ENCODE measurements at regions not wholly inside any gene's neighbourhood (a gene's known extent, or its start where the extent isn't known, plus 50 kb on each side); places are given as distances from the start of the nearest gene placed in this dataset.

GRCh38 chr20:48571949-48572847 lies 255.6 kb downstream of the PREX1 start:
- peaks cover 2% of the 10 kb centered on the region for H3K27me3 Mint-ChIP-seq
- no peaks in the 10 kb centered on the region for H3K4me1 Mint-ChIP-seq (ENCODE audit: low read depth)
- no peaks in the 10 kb centered on the region for H3K9me3 Mint-ChIP-seq
- no peaks in the 10 kb centered on the region for H3K36me3 Mint-ChIP-seq (ENCODE audit: low read depth)
- no peak overlapping the region for H3K27ac Mint-ChIP-seq
- H3K4me3 Mint-ChIP-seq, result no peak overlapping the region

DNA sequence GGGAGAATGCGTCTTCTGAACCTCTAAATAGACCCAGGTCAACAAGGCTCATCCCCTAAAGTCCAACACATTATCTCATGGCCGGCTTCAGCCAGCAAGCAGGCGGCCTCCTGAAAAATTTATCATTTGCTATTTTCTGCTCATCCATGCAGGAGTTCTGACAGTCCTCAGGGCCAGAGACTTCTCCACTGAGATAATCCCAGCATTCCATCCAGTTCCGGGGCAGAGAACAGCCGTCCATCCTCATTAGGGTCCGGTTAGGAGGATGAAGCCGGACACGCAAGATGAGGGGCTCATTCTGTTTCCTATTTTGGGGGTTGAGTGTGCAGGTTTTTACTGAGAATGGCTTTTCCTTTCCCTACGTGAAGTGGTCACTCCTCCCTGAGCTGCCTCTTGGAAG lies 258.1 kb downstream of the PREX1 start:
- peaks cover 2% of the 10 kb centered on the region for H3K27me3 Mint-ChIP-seq
- H3K9me3 Mint-ChIP-seq, result no peaks in the 10 kb centered on the region
- no peak overlapping the region for H3K4me3 Mint-ChIP-seq
- H3K27ac Mint-ChIP-seq, result no peak overlapping the region
- no peaks in the 10 kb centered on the region for H3K36me3 Mint-ChIP-seq (ENCODE audit: low read depth)
- H3K4me1 Mint-ChIP-seq (ENCODE audit: low read depth), result no peaks in the 10 kb centered on the region

DNA sequence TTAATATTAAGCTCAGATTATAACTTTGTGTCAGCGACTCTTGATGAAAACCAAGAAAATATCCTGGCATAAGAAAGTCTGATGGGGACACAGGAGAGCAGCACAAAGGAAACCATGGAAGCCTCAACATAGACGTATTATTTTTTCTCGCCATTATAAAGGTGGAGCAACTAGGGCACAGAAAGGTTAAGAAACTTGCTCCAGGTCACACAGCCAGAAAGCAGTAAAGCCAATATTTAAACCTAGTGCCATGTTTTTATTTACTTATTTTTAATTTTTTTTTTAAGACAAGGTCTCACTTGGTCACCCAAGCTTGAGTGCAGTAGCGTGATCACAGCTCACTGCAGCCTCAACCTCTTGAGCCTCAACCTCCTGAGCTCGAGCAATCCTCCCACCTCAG lies 259.3 kb downstream of the PREX1 start:
- H3K4me3 Mint-ChIP-seq, result no peak overlapping the region
- no peaks in the 10 kb centered on the region for H3K9me3 Mint-ChIP-seq
- H3K4me1 Mint-ChIP-seq (ENCODE audit: low read depth), result no peaks in the 10 kb centered on the region
- H3K27me3 Mint-ChIP-seq, result peaks cover 2% of the 10 kb centered on the region
- no peak overlapping the region for H3K27ac Mint-ChIP-seq
- no peaks in the 10 kb centered on the region for H3K36me3 Mint-ChIP-seq (ENCODE audit: low read depth)

- Mint-ChIP-seq H3K4me3 (no peak overlapping the region), H3K36me3 (ENCODE audit: low read depth) (no peaks in the 10 kb centered on the region), H3K9me3 (no peaks in the 10 kb centered on the region), H3K27ac (no peak overlapping the region), H3K4me1 (ENCODE audit: low read depth) (no peaks in the 10 kb centered on the region), H3K27me3 (peaks cover 2% of the 10 kb centered on the region)
Observed at GRCh38 chr20:48567145-48567544, 260.7 kb downstream of the PREX1 start.

- Mint-ChIP-seq H3K4me3 (no peak overlapping the region), H3K27me3 (peaks cover 2% of the 10 kb centered on the region), H3K4me1 (ENCODE audit: low read depth) (no peaks in the 10 kb centered on the region), H3K36me3 (ENCODE audit: low read depth) (no peaks in the 10 kb centered on the region), H3K27ac (no peak overlapping the region), H3K9me3 (no peaks in the 10 kb centered on the region)
Observed at GRCh38 chr20:48564982-48565539, 262.7 kb downstream of the PREX1 start.

DNA sequence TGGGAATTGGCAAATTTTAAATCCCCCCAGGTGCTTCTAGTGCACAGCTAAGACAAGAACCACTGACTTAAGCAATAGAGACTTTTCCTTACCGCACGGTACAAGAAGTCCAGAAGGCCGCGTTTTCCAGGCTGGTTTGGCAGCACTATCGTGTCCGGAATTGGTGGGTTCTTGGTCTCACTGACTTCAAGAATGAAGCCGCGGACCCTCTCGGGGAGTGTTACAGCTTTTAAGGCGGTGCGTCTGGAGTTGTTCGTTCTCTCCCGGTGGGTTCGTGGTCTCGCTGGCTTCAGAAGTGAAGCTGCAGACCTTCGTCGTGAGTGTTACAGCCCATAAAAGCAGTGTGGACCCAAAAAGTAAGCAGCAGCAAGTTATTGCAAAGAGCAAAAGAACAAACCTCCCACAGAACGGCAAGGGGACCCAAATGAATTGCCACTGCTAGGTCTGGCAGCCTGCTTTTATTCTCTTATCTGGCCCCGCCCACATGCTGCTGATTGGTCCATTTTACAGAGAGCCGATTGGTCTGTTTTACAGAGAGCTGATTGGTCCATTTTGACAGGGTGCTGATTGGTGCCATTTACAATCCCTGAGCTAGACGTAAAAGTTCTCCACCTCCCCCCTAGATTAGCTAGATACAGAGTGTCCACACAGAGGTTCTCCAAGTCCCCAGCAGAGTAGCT lies 264.5 kb downstream of the PREX1 start:
- H3K36me3 Mint-ChIP-seq (ENCODE audit: low read depth), result no peaks in the 10 kb centered on the region
- no peak overlapping the region for H3K27ac Mint-ChIP-seq
- H3K27me3 Mint-ChIP-seq, result peaks cover 2% of the 10 kb centered on the region
- no peaks in the 10 kb centered on the region for H3K4me1 Mint-ChIP-seq (ENCODE audit: low read depth)
- H3K9me3 Mint-ChIP-seq, result no peaks in the 10 kb centered on the region
- no peak overlapping the region for H3K4me3 Mint-ChIP-seq

DNA sequence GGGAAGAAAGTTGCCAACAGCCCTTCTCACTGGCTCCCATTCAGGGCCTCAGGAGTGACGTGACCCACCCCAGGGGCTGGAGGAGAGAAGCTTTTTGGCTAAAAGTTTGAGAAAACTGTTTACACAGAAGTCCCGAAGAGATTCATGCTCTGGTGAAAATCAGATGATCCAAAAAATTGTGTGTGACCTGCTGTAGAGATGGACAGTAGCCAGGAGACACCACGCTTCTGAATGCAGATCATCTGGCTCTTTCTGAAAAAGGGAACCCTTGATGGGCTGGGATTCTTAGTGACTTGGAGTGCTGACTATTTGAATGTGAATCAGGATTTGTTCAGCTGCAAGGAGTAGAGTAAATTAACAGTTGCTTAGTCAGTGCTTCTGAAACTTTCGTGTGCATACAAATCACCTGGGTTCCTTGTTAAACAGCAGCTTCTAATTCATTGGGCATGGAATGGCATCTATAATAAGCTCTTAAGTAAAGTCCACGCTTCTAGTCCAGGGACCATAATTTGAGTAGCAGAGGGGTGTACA lies 265.1 kb downstream of the PREX1 start:
- no peaks in the 10 kb centered on the region for H3K36me3 Mint-ChIP-seq (ENCODE audit: low read depth)
- no peak overlapping the region for H3K27ac Mint-ChIP-seq
- H3K4me1 Mint-ChIP-seq (ENCODE audit: low read depth), result no peaks in the 10 kb centered on the region
- H3K4me3 Mint-ChIP-seq, result no peak overlapping the region
- peaks cover under 1% of the 10 kb centered on the region for H3K27me3 Mint-ChIP-seq
- H3K9me3 Mint-ChIP-seq, result no peaks in the 10 kb centered on the region

DNA sequence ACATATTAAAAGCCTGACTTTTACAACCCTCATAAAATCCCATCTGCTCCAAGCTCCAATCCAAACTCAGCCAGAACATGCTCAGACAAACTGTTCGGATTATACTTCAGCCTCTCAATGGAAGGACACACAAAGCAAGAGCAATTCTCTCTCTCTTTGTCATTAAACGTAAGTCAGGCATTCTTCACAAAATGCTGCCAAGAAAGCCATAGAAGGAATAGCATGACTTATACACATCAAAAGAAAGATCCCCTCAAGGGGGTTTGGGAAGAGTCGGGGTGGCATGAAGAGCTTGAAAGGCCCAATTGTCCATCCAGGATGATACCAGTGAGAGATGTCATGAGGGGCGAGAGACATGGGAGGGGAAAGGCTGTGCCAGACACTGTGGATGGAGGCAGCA lies 268.9 kb downstream of the PREX1 start:
- Mint-ChIP-seq H3K4me1 (ENCODE audit: low read depth) (no peaks in the 10 kb centered on the region), H3K9me3 (no peaks in the 10 kb centered on the region), H3K4me3 (no peak overlapping the region), H3K27me3 (peaks cover 5% of the 10 kb centered on the region), H3K36me3 (ENCODE audit: low read depth) (no peaks in the 10 kb centered on the region), H3K27ac (no peak overlapping the region)

DNA sequence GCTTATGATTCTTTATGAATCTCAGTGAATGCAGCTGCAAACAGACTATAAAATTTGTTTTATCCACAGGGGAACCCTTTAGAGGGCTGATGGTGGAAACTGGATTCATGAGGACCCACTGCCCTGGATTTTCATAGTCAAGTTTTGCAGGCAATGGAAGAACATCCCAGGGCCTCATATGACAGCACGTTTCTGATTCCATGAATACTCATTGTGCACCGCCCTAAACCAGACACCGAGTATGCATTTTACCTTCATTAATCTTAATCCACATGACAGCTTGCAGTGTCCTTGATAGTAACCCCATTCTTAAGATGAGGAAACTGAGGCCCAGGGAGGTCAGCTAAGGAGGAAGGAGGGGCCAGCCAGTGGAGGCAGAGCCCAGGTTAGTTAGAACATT lies 270.4 kb downstream of the PREX1 start:
- H3K4me3 Mint-ChIP-seq, result no peak overlapping the region
- H3K27ac Mint-ChIP-seq, result no peak overlapping the region
- no peaks in the 10 kb centered on the region for H3K9me3 Mint-ChIP-seq
- no peaks in the 10 kb centered on the region for H3K4me1 Mint-ChIP-seq (ENCODE audit: low read depth)
- peaks cover 5% of the 10 kb centered on the region for H3K27me3 Mint-ChIP-seq
- no peaks in the 10 kb centered on the region for H3K36me3 Mint-ChIP-seq (ENCODE audit: low read depth)

- H3K4me3 Mint-ChIP-seq, result no peak overlapping the region
- peaks cover 5% of the 10 kb centered on the region for H3K27me3 Mint-ChIP-seq
- no peaks in the 10 kb centered on the region for H3K4me1 Mint-ChIP-seq (ENCODE audit: low read depth)
- no peaks in the 10 kb centered on the region for H3K36me3 Mint-ChIP-seq (ENCODE audit: low read depth)
- no peak overlapping the region for H3K27ac Mint-ChIP-seq
- H3K9me3 Mint-ChIP-seq, result no peaks in the 10 kb centered on the region
Observed at GRCh38 chr20:48556956-48557355, 270.8 kb downstream of the PREX1 start.

DNA sequence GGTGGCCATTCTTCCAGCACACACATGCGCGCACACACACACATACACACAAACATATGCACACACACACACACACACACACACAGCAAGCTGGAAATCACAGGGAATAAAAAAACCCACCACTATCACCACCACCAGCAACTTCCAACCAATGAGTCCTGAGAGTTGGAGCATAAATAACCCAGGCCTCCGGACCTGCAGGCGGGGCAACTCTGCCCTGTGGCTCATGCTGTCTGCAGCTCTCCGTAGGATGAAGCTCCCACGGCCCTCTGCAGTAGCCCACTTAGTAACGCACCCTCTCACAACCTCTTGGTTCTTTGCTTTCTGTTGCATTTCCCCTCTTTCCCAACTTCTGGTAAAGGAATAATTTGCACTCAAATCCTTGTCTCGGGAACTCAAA lies 275.2 kb downstream of the PREX1 start:
- no peaks in the 10 kb centered on the region for H3K36me3 Mint-ChIP-seq (ENCODE audit: low read depth)
- H3K4me3 Mint-ChIP-seq, result no peak overlapping the region
- no peak overlapping the region for H3K27ac Mint-ChIP-seq
- H3K4me1 Mint-ChIP-seq (ENCODE audit: low read depth), result no peaks in the 10 kb centered on the region
- H3K9me3 Mint-ChIP-seq, result no peaks in the 10 kb centered on the region
- H3K27me3 Mint-ChIP-seq, result peaks cover 5% of the 10 kb centered on the region

- Mint-ChIP-seq H3K9me3 (no peaks in the 10 kb centered on the region), H3K36me3 (ENCODE audit: low read depth) (no peaks in the 10 kb centered on the region), H3K27me3 (peaks cover 5% of the 10 kb centered on the region), H3K4me1 (ENCODE audit: low read depth) (no peaks in the 10 kb centered on the region), H3K4me3 (no peak overlapping the region), H3K27ac (no peak overlapping the region)
Observed at GRCh38 chr20:48550814-48551213, 277.0 kb downstream of the PREX1 start.

GRCh38 chr20:48547664-48548063 lies 280.1 kb downstream of the PREX1 start:
- Mint-ChIP-seq H3K4me1 (ENCODE audit: low read depth) (no peaks in the 10 kb centered on the region), H3K27me3 (peaks cover 16% of the 10 kb centered on the region), H3K9me3 (no peaks in the 10 kb centered on the region), H3K4me3 (no peak overlapping the region), H3K36me3 (ENCODE audit: low read depth) (no peaks in the 10 kb centered on the region), H3K27ac (no peak overlapping the region)

- Mint-ChIP-seq H3K27ac (no peak overlapping the region), H3K27me3 (peaks cover 25% of the 10 kb centered on the region), H3K4me3 (no peak overlapping the region), H3K36me3 (ENCODE audit: low read depth) (no peaks in the 10 kb centered on the region), H3K4me1 (ENCODE audit: low read depth) (no peaks in the 10 kb centered on the region), H3K9me3 (no peaks in the 10 kb centered on the region)
Observed at GRCh38 chr20:48544402-48545339, 283.1 kb downstream of the PREX1 start.
